Retinal pigment epithelial cell (primary cell): ENCODE measurements at regions not wholly inside any gene's neighbourhood (a gene's known extent, or its start where the extent isn't known, plus 50 kb on each side); places are given as distances from the start of the nearest gene placed in this dataset.

ENCODE experiments used
- DNase-seq: peaks from one replicate; pipeline ENCODE4 v3.0.0-alpha.2; 2010; ENCODE audit warnings: low read depth
- H3K4me3 ChIP-seq: 2 replicates; pipeline ENCODE4 v1.5.1; 2011; ENCODE audit warnings: mild to moderate bottlenecking, low read length, control low read depth, moderate library complexity
- CTCF ChIP-seq: conservative IDR thresholded peaks from 2 replicates; pipeline ENCODE4 v1.5.1; 2011; ENCODE audit warnings: low read depth, low read length, control low read depth, inconsistent platforms

DNA sequence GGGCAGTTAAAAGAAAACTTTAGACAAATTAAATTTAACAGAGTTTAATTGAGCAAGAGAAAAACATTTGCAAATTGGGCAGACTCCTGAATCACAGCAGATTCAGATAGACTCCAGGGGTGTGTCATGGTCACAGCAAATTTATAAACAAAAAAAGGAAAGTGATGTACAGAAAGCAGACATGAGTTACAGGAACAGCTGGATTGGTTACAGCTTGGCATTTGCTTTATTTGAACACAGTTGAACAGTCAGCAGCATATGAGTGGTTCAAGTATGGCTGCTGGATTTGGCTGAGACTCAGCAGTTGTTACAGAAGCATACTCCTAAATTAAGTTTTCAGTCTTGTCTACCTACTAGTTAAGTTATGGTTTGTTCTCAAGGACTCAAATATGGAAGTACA, 82.3 kb upstream of the NYAP2 start:
- no peak overlapping the region for H3K4me3 ChIP-seq
- no peak for TF ChIP-seq CTCF
- DNase-seq = no peak

DNA sequence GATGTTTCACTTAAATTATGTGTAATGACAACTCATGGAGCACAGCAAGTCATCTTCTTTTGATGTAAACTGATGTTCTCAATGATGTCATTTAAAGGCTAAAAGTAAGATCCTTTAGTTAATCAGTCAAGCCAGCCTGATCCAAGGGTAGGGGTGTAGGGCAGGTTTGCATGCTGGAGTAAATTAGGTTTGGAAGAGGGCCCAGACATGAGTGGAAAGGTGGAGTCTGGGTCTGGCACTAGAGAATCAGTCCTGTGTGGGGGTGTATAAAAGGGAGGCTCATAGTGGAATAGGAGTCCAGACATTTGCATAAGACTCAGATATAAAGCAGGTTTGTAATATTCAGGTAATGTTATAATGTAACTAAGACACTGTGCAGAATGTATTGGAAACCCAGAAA, 88.8 kb upstream of the NYAP2 start:
- H3K4me3 ChIP-seq = no peak overlapping the region
- DNase-seq = no peak
- TF ChIP-seq CTCF = no peak

GRCh38 chr2:225309516-225309915, 90.0 kb upstream of the NYAP2 start:
- no peak overlapping the region for H3K4me3 ChIP-seq
- no peak for TF ChIP-seq CTCF
- DNase-seq = no peak

DNA sequence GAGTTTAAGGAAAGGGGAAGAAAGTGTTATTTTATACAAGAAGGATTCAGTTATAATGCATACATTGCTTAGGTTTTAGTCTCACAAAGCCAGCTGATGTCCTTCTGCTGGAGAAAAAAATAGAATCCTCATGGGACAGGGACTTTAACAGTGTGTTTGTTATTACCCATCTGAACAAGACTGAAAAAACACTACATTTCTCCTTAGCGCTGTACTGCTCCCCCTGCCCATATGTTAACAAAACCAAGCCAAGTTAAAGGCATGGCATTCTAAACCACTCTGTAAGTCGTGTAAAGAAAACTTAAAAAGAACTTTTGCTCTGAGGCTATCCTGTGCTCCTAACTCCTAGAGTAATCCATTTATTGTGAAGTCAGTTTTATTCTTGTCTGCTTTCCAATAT, 102.6 kb upstream of the NYAP2 start:
- TF ChIP-seq CTCF = no peak
- no peak for DNase-seq
- no peak overlapping the region for H3K4me3 ChIP-seq

GRCh38 chr2:225295102-225295501, 104.4 kb upstream of the NYAP2 start:
- DNase-seq = no peak
- no peak for TF ChIP-seq CTCF
- no peak overlapping the region for H3K4me3 ChIP-seq

- no peak overlapping the region for H3K4me3 ChIP-seq
- no peak for DNase-seq
- TF ChIP-seq CTCF = no peak
Observed at GRCh38 chr2:225293638-225294037, 105.9 kb upstream of the NYAP2 start.

GRCh38 chr2:225290757-225291400, 108.6 kb upstream of the NYAP2 start:
- no peak for DNase-seq
- H3K4me3 ChIP-seq = no peak overlapping the region
- TF ChIP-seq CTCF = no peak
